T-cell (primary cell): ENCODE measurements at regions not wholly inside any gene's neighbourhood (a gene's known extent, or its start where the extent isn't known, plus 50 kb on each side); places are given as distances from the start of the nearest gene placed in this dataset.

ENCODE experiments used
- ATAC-seq, 4 experiments: fragments of 200-7000 bp in 3 of 4; fragments of 150-1000 bp in 1 of 4; cut with Tn5 transposase; replicated peaks in 1 of 4; 1 replicate in 3 of 4; 2 replicates in 1 of 4; pipeline ENCODE4 v1.10.0; 2021; ENCODE audit warnings: moderate library complexity in 3 of 4, mild to moderate bottlenecking in 2 of 4, moderate number of reproducible peaks in 1 of 4
- CTCF ChIA-PET, 2 donors: fragments of 300-600 bp; sonication (Branson Sonifier 250); formaldehyde crosslinking; loops; one replicate each; lab custom pipeline; 2022; ENCODE audit warnings: antibody characterized with exemption in 2 of 2; lab: Charles Lee
- POLR2A ChIA-PET, 2 donors: fragments of 300-600 bp; sonication (Branson Sonifier 250); formaldehyde crosslinking; loops; one replicate each; lab custom pipeline; 2022; ENCODE audit warnings: antibody characterized with exemption in 2 of 2; lab: Charles Lee
- DNase-seq, 35 experiments: peaks; one replicate each; pipeline versions ENCODE4 v3.0.0 to v3.0.0-alpha.2; 2013 to 2023
- H3K27ac ChIP-seq: one replicate; pipeline ENCODE4 v1.5.1; 2013; ENCODE audit warnings: low read length
- H3K27me3 ChIP-seq, 2 experiments: replicated peaks in 1 of 2; 1 replicate in 1 of 2; 2 replicates in 1 of 2; pipeline versions ENCODE4 v1.6.1 to v1.7.0; 2013; ENCODE audit warnings: low read length in 1 of 2, mixed read lengths in 1 of 2; ENCODE audit not compliant: control insufficient read depth in 2 of 2, insufficient read depth in 2 of 2; ENCODE audit errors: extremely low read depth in 1 of 2
- H3K36me3 ChIP-seq, 2 donors: 1 replicate in 1 of 2; 2 replicates in 1 of 2; pipeline versions ENCODE4 v1.6.1 to v1.7.0; 2013; ENCODE audit warnings: low read length in 1 of 2; ENCODE audit not compliant: control insufficient read depth in 2 of 2, insufficient read depth in 1 of 2; ENCODE audit errors: extremely low read depth in 1 of 2
- H3K4me1 ChIP-seq, 2 experiments: 1 replicate in 1 of 2; 2 replicates in 1 of 2; pipeline versions ENCODE4 v1.6.1 to v1.7.0; 2013; ENCODE audit warnings: low read length in 2 of 2, mixed read lengths in 1 of 2; ENCODE audit not compliant: insufficient read depth in 2 of 2, control insufficient read depth in 1 of 2; ENCODE audit errors: extremely low read depth in 1 of 2
- H3K4me3 ChIP-seq, 2 donors: 1 replicate in 1 of 2; 2 replicates in 1 of 2; pipeline versions ENCODE4 v1.5.1 to v1.7.0; 2013; ENCODE audit warnings: mild to moderate bottlenecking in 2 of 2, low read length in 1 of 2, moderate library complexity in 1 of 2; ENCODE audit not compliant: control insufficient read depth in 1 of 2; ENCODE audit errors: extremely low read depth in 1 of 2
- H3K9me3 ChIP-seq: 2 replicates; pipeline ENCODE4 v1.7.0; 2013
- H3K27ac Mint-ChIP-seq, 2 donors: one replicate each; pipeline ENCODE4 v1.8.0; 2020 to 2021; ENCODE audit warnings: mild to moderate bottlenecking in 2 of 2, mixed read lengths in 2 of 2
- H3K27me3 Mint-ChIP-seq, 2 donors: one replicate each; pipeline ENCODE4 v1.8.0; 2021 to 2022; ENCODE audit warnings: mixed read lengths in 2 of 2
- H3K36me3 Mint-ChIP-seq: one replicate; pipeline ENCODE4 v1.8.0; 2021; ENCODE audit warnings: mixed read lengths
- H3K4me1 Mint-ChIP-seq, 3 donors: one replicate each; pipeline ENCODE4 v1.8.0; 2020 to 2022; ENCODE audit warnings: mixed read lengths in 3 of 3, mild to moderate bottlenecking in 1 of 3
- H3K4me3 Mint-ChIP-seq, 3 donors: one replicate each; pipeline ENCODE4 v1.8.0; 2020 to 2022; ENCODE audit warnings: mild to moderate bottlenecking in 3 of 3, mixed read lengths in 3 of 3, moderate library complexity in 3 of 3
- H3K9me3 Mint-ChIP-seq, 3 donors: one replicate each; pipeline ENCODE4 v1.8.0; 2020 to 2022; ENCODE audit warnings: mixed read lengths in 3 of 3
- WGBS: methylation state at CpG from one replicate; pipeline ENCODE4 v1.1.5; 2013; ENCODE audit warnings: missing lambda C conversion rate; ENCODE audit not compliant: insufficient coverage; 5-methylcytosine and 5-hydroxymethylcytosine counted together

GRCh38 chr5:61912559-61912958 is 393.4 kb upstream of the KIF2A start:
- no peaks in the 10 kb centered on the region for H3K27me3 ChIP-seq
- no peak overlapping the region for H3K4me3 Mint-ChIP-seq
- WGBS, result 93% methylated on average over 2 of the region's 6 CpGs
- no peaks in the 10 kb centered on the region for H3K4me1 Mint-ChIP-seq
- ChIA-PET POLR2A (no interaction called here), CTCF (no interaction called here)
- peaks cover 0 to 7% (median 4%) of the 10 kb centered on the region in 3 donors for H3K9me3 Mint-ChIP-seq
- no peak overlapping the region for H3K27ac ChIP-seq
- no peak overlapping the region for H3K4me3 ChIP-seq
- no peak for DNase-seq
- no peaks in the 10 kb centered on the region for H3K27me3 Mint-ChIP-seq
- no peaks in the 10 kb centered on the region for H3K36me3 ChIP-seq
- H3K4me1 ChIP-seq, result no peaks in the 10 kb centered on the region
- no peaks in the 10 kb centered on the region for H3K36me3 Mint-ChIP-seq
- H3K9me3 ChIP-seq, result no peaks in the 10 kb centered on the region
- H3K27ac Mint-ChIP-seq, result no peak overlapping the region
- ATAC-seq, result no peak

- 20% methylated on average over 1 of the region's 4 CpGs for WGBS
These were observed 390.4 kb upstream of the KIF2A start for GRCh38 chr5:61915646-61916045.

GRCh38 chr5:61916621-61917620 is 389.1 kb upstream of the KIF2A start:
- no peaks in the 10 kb centered on the region for H3K4me1 ChIP-seq
- Mint-ChIP-seq H3K4me1 (no peaks in the 10 kb centered on the region), H3K36me3 (no peaks in the 10 kb centered on the region), H3K27me3 (no peaks in the 10 kb centered on the region), H3K27ac (no peak overlapping the region), H3K4me3 (no peak overlapping the region), H3K9me3 (peaks cover 0 to 7% (median 0%) of the 10 kb centered on the region in 3 donors)
- H3K36me3 ChIP-seq, result no peaks in the 10 kb centered on the region
- no peak overlapping the region for H3K4me3 ChIP-seq
- H3K27ac ChIP-seq, result no peak overlapping the region
- H3K27me3 ChIP-seq, result peaks cover 0 to 2% of the 10 kb centered on the region in 2 experiments
- ChIA-PET POLR2A (interaction anchor here in 1 of 2 donors (0.6 kb wide), 2 partner anchors 16 to 1404 kb away, joined by 3 to 4 read pairs; no protein-coding TSS in a partner anchor), CTCF (no interaction called here)
- H3K9me3 ChIP-seq, result no peaks in the 10 kb centered on the region
- WGBS, result 93% methylated on average over 1 of the region's 4 CpGs
- ATAC-seq (no peak), DNase-seq (no peak)

More at GRCh38 chr5:61915646-61916045, 390.4 kb upstream of the KIF2A start:
- no peak for ATAC-seq
- H3K36me3 Mint-ChIP-seq, result no peaks in the 10 kb centered on the region
- no peak overlapping the region for H3K27ac ChIP-seq
- H3K27me3 Mint-ChIP-seq, result no peaks in the 10 kb centered on the region
- ChIA-PET CTCF (no interaction called here), POLR2A (no interaction called here)
- H3K4me3 ChIP-seq, result no peak overlapping the region
- H3K9me3 ChIP-seq, result no peaks in the 10 kb centered on the region
- H3K27ac Mint-ChIP-seq, result no peak overlapping the region
- H3K27me3 ChIP-seq, result peaks cover 0 to 2% of the 10 kb centered on the region in 2 experiments
- no peak for DNase-seq
- no peaks in the 10 kb centered on the region for H3K36me3 ChIP-seq
- H3K4me1 ChIP-seq, result no peaks in the 10 kb centered on the region
- H3K9me3 Mint-ChIP-seq, result peaks cover 0 to 7% (median 4%) of the 10 kb centered on the region in 3 donors
- no peaks in the 10 kb centered on the region for H3K4me1 Mint-ChIP-seq
- H3K4me3 Mint-ChIP-seq, result no peak overlapping the region

GRCh38 chr5:61918611-61919010 is 387.4 kb upstream of the KIF2A start:
- CTCF ChIA-PET, result no interaction called here
- no peak overlapping the region for H3K27ac Mint-ChIP-seq
- DNase-seq, result no peak

GRCh38 chr5:61919920-61920319 is 386.1 kb upstream of the KIF2A start:
- 93% methylated on average over 5 of the region's 6 CpGs for WGBS
- no peak overlapping the region for H3K4me3 Mint-ChIP-seq
- H3K9me3 Mint-ChIP-seq, result no peaks in the 10 kb centered on the region
- H3K27ac ChIP-seq, result no peak overlapping the region
- H3K36me3 ChIP-seq, result no peaks in the 10 kb centered on the region
- H3K27me3 ChIP-seq, result peaks cover 0 to 2% of the 10 kb centered on the region in 2 experiments
- H3K4me3 ChIP-seq, result no peak overlapping the region
- H3K4me1 Mint-ChIP-seq, result no peaks in the 10 kb centered on the region
- no peaks in the 10 kb centered on the region for H3K9me3 ChIP-seq
- no peaks in the 10 kb centered on the region for H3K36me3 Mint-ChIP-seq
- DNase-seq, result no peak
- H3K27ac Mint-ChIP-seq, result no peak overlapping the region
- POLR2A ChIA-PET, result no interaction called here
- CTCF ChIA-PET, result no interaction called here
- H3K27me3 Mint-ChIP-seq, result no peaks in the 10 kb centered on the region
- no peaks in the 10 kb centered on the region for H3K4me1 ChIP-seq
- ATAC-seq, result no peak

More at GRCh38 chr5:61918611-61919010, 387.4 kb upstream of the KIF2A start:
- Histone ChIP-seq H3K9me3 (no peaks in the 10 kb centered on the region), H3K4me3 (no peak overlapping the region), H3K36me3 (no peaks in the 10 kb centered on the region), H3K27me3 (peaks cover 0 to 2% of the 10 kb centered on the region in 2 experiments), H3K27ac (no peak overlapping the region), H3K4me1 (no peaks in the 10 kb centered on the region)
- no CpG with 5 or more reads among the region's 2 CpGs for WGBS
- no peaks in the 10 kb centered on the region for H3K27me3 Mint-ChIP-seq
- no peak overlapping the region for H3K4me3 Mint-ChIP-seq
- POLR2A ChIA-PET, result no interaction called here
- ATAC-seq, result no peak
- no peaks in the 10 kb centered on the region for H3K9me3 Mint-ChIP-seq
- H3K4me1 Mint-ChIP-seq, result no peaks in the 10 kb centered on the region
- H3K36me3 Mint-ChIP-seq, result no peaks in the 10 kb centered on the region

GRCh38 chr5:61924251-61924650 is 381.8 kb upstream of the KIF2A start:
- no peak overlapping the region for H3K4me3 ChIP-seq
- H3K27ac Mint-ChIP-seq, result no peak overlapping the region
- WGBS, result no CpG with 5 or more reads among the region's 1 CpG

More at GRCh38 chr5:61924251-61924650, 381.8 kb upstream of the KIF2A start:
- POLR2A ChIA-PET, result no interaction called here
- ATAC-seq (no peak), DNase-seq (no peak)
- Histone ChIP-seq H3K36me3 (no peaks in the 10 kb centered on the region), H3K27me3 (peaks cover 0 to 2% of the 10 kb centered on the region in 2 experiments), H3K27ac (no peak overlapping the region), H3K9me3 (no peaks in the 10 kb centered on the region), H3K4me1 (no peaks in the 10 kb centered on the region)
- H3K4me1 Mint-ChIP-seq, result no peaks in the 10 kb centered on the region
- no peaks in the 10 kb centered on the region for H3K36me3 Mint-ChIP-seq
- H3K4me3 Mint-ChIP-seq, result no peak overlapping the region
- peaks cover 0 to 3% of the 10 kb centered on the region in 2 donors for H3K27me3 Mint-ChIP-seq
- CTCF ChIA-PET, result no interaction called here
- H3K9me3 Mint-ChIP-seq, result peaks cover 0 to 4% (median 0%) of the 10 kb centered on the region in 3 donors
